GM23338 (cell line): ENCODE measurements at regions not wholly inside any gene's neighbourhood (a gene's known extent, or its start where the extent isn't known, plus 50 kb on each side); places are given as distances from the start of the nearest gene placed in this dataset.

Source experiments
- ATAC-seq: fragments of 200-7000 bp; cut with Tn5 transposase; 3 replicates; pipeline ENCODE4 v1.9.1; 2020
- DNase-seq: peaks from one replicate; pipeline ENCODE4 v3.0.0-alpha.2; 2015; ENCODE audit warnings: low spot score
- H2AFZ ChIP-seq: fragments of 200-600 bp; sonication (generic); 2 replicates; pipeline ENCODE4 v1.8.0; 2016; ENCODE audit warnings: antibody characterized with exemption, mild to moderate bottlenecking, moderate library complexity
- H3F3A ChIP-seq: fragments of 200-600 bp; sonication (generic); replicated peaks from 2 replicates; pipeline ENCODE4 v1.8.0; 2017; ENCODE audit warnings: antibody characterized with exemption, mixed run types, low read depth
- H3K27ac ChIP-seq: fragments of 200-600 bp; sonication (generic); 2 replicates; pipeline ENCODE4 v1.6.1; 2016; ENCODE audit warnings: low read depth
- H3K27me3 ChIP-seq: fragments of 200-600 bp; sonication (generic); 2 replicates; pipeline ENCODE4 v1.8.0; 2016; ENCODE audit warnings: mild to moderate bottlenecking, mixed run types, moderate library complexity; ENCODE audit not compliant: insufficient read depth
- H3K36me3 ChIP-seq: fragments of 200-600 bp; sonication (generic); 2 replicates; pipeline ENCODE4 v1.8.0; 2016; ENCODE audit warnings: mild to moderate bottlenecking; ENCODE audit not compliant: insufficient read depth
- H3K4me1 ChIP-seq: fragments of 200-600 bp; sonication (generic); 2 replicates; pipeline ENCODE4 v1.8.0; 2016; ENCODE audit warnings: mild to moderate bottlenecking, moderate library complexity; ENCODE audit not compliant: insufficient read depth
- H3K4me2 ChIP-seq: fragments of 200-600 bp; sonication (generic); 2 replicates; pipeline ENCODE4 v1.7.1; 2017; ENCODE audit warnings: mixed run types
- H3K4me3 ChIP-seq: fragments of 200-600 bp; sonication (generic); 2 replicates; pipeline ENCODE4 v1.6.1; 2016; ENCODE audit warnings: mixed run types
- H3K79me2 ChIP-seq: fragments of 200-600 bp; sonication (generic); replicated peaks from 2 replicates; pipeline ENCODE4 v1.8.0; 2017; ENCODE audit warnings: mild to moderate bottlenecking; ENCODE audit not compliant: insufficient read depth
- H3K9me2 ChIP-seq: fragments of 200-600 bp; sonication (generic); 2 replicates; pipeline ENCODE4 v1.8.0; 2017; ENCODE audit not compliant: insufficient read depth
- H4K20me1 ChIP-seq: fragments of 200-600 bp; sonication (generic); replicated peaks from 2 replicates; pipeline ENCODE4 v1.8.0; 2017; ENCODE audit warnings: mild to moderate bottlenecking; ENCODE audit not compliant: insufficient read depth
- H3K27ac Mint-ChIP-seq: 2 replicates; pipeline ENCODE4 v1.8.0; 2020; ENCODE audit warnings: inconsistent platforms, mild to moderate bottlenecking, moderate library complexity, mixed read lengths
- H3K27me3 Mint-ChIP-seq: 3 replicates; pipeline ENCODE4 v1.8.0; 2022; ENCODE audit warnings: low read depth, mild to moderate bottlenecking, moderate library complexity, mixed read lengths, inconsistent platforms; ENCODE audit not compliant: insufficient read depth, poor library complexity
- H3K36me3 Mint-ChIP-seq: 3 replicates; pipeline ENCODE4 v1.8.0; 2021; ENCODE audit warnings: low read depth, mild to moderate bottlenecking, inconsistent platforms, moderate library complexity, mixed read lengths
- H3K4me1 Mint-ChIP-seq: 3 replicates; pipeline ENCODE4 v1.8.0; 2020; ENCODE audit warnings: mild to moderate bottlenecking, inconsistent platforms, mixed read lengths
- H3K4me3 Mint-ChIP-seq: 3 replicates; pipeline ENCODE4 v1.8.0; 2021; ENCODE audit warnings: moderate library complexity, mild to moderate bottlenecking, inconsistent platforms, mixed read lengths
- H3K9me3 Mint-ChIP-seq: 3 replicates; pipeline ENCODE4 v1.8.0; 2020; ENCODE audit warnings: moderate library complexity, mild to moderate bottlenecking, inconsistent platforms, mixed read lengths
- CREB1 ChIP-seq: fragments of 250-450 bp; sonication (Bioruptor Pico); IDR thresholded peaks from 2 replicates; pipeline ENCODE4 v1.5.0; 2020; ENCODE audit warnings: low read depth, mild to moderate bottlenecking, moderate library complexity
- CTCF ChIP-seq, 2 experiments: fragments of 200-600 bp in 1 of 2; sonication (generic) in 1 of 2; conservative IDR thresholded peaks; 2 replicates each; pipeline versions ENCODE4 v1.5.1 to v1.6.1; 2016 to 2017; ENCODE audit warnings: antibody characterized with exemption in 2 of 2, low read depth in 2 of 2, mild to moderate bottlenecking in 2 of 2, moderate library complexity in 1 of 2
- ETS1 ChIP-seq: IDR thresholded peaks from 2 replicates; pipeline ENCODE4 v1.6.1; 2016; ENCODE audit warnings: antibody characterized with exemption
- EZH2 ChIP-seq: fragments of 200-600 bp; sonication (generic); IDR thresholded peaks from one replicate; pipeline ENCODE4 v1.8.0; 2017; ENCODE audit warnings: antibody characterized with exemption, mild to moderate bottlenecking, low read depth; ENCODE audit not compliant: unreplicated experiment
- EZH2phosphoT487 ChIP-seq: fragments of 200-600 bp; sonication (generic); IDR thresholded peaks from one replicate; pipeline ENCODE4 v1.8.1; 2018; ENCODE audit warnings: antibody characterized with exemption; ENCODE audit not compliant: unreplicated experiment
- JUNB ChIP-seq: IDR thresholded peaks from one replicate; pipeline ENCODE4 v1.6.1; 2016; ENCODE audit warnings: antibody characterized with exemption; ENCODE audit not compliant: unreplicated experiment
- NANOG ChIP-seq: IDR thresholded peaks from 2 replicates; pipeline ENCODE4 v1.6.1; 2016; ENCODE audit warnings: antibody characterized with exemption, borderline replicate concordance
- POLR2AphosphoS5 ChIP-seq: IDR thresholded peaks from 2 replicates; pipeline ENCODE4 v1.6.1; 2016; ENCODE audit warnings: antibody characterized with exemption, low read depth
- STAT1 ChIP-seq: IDR thresholded peaks from one replicate; pipeline ENCODE4 v1.6.1; 2016; ENCODE audit warnings: antibody characterized with exemption; ENCODE audit not compliant: unreplicated experiment
- ZNF114 ChIP-seq: fragments of 250-450 bp; sonication (Bioruptor Pico); IDR thresholded peaks from 2 replicates; pipeline ENCODE4 v1.5.0; 2020; ENCODE audit warnings: mild to moderate bottlenecking, moderate library complexity
- ZNF331 ChIP-seq: fragments of 250-450 bp; sonication (Bioruptor Pico); IDR thresholded peaks from 2 replicates; pipeline ENCODE4 v1.5.0; 2020; ENCODE audit warnings: low read depth, mild to moderate bottlenecking, moderate library complexity
- TF ChIP-seq, protein P1 (sequence below): IDR thresholded peaks from one replicate; pipeline ENCODE4 v1.6.1; 2018; ENCODE audit warnings: antibody characterized with exemption; ENCODE audit not compliant: unreplicated experiment
- TF ChIP-seq, protein P2 (sequence below): fragments of 250-450 bp; sonication (Bioruptor Pico); IDR thresholded peaks from 2 replicates; pipeline ENCODE4 v1.5.0; 2020; ENCODE audit warnings: mild to moderate bottlenecking, moderate library complexity

DNA sequence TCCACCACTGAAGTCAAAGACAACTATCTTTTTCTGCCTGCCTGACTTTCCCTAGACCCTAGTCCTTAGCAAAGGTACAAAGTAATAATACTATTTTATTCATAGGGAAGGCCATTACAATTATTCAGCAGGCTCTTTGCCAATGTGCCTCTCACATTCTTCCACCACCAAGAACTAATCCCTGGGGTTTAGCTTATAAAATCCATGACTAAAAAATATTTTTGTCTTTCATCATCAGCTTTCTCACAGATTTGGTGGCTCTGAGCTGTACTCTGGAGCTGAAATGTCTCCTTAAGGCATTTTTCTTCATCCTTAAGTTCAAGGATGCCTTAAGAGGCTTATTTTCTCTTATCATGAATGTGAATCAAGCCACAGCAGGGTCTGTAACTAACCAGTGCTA is 96.1 kb downstream of the OXGR1 start:
- Histone ChIP-seq H3K27me3 (no peaks in the 10 kb centered on the region), H3K4me3 (no peak overlapping the region), H3K27ac (no peak overlapping the region), H3K4me2 (no peak overlapping the region), H3F3A (no peaks in the 10 kb centered on the region), H3K36me3 (no peaks in the 10 kb centered on the region), H4K20me1 (no peaks in the 10 kb centered on the region), H3K4me1 (peaks cover 3% of the 10 kb centered on the region; the same call in 1 of the 2 replicates), H3K9me2 (peaks cover 6% of the 10 kb centered on the region; the same call in 1 of the 2 replicates), H2AFZ (no peak overlapping the region), H3K79me2 (no peaks in the 10 kb centered on the region)
- H3K4me3 Mint-ChIP-seq, result no peak overlapping the region
- no peak overlapping the region for H3K27ac Mint-ChIP-seq
- TF ChIP-seq NANOG (no peak), EZH2phosphoT487 (no peak), EZH2 (no peak), STAT1 (no peak), CTCF (conservative IDR thresholded peaks at IDR 0.05; ENCODE audit: low read depth in 2 of 2) (no peak), ZNF114 (CRISPR knock-in tag) (no peak), CREB1 (CRISPR knock-in tag) (no peak), ZNF331 (no peak), POLR2AphosphoS5 (no peak), JUNB (no peak), ETS1 (no peak)
- TF ChIP-seq, protein P1, sequence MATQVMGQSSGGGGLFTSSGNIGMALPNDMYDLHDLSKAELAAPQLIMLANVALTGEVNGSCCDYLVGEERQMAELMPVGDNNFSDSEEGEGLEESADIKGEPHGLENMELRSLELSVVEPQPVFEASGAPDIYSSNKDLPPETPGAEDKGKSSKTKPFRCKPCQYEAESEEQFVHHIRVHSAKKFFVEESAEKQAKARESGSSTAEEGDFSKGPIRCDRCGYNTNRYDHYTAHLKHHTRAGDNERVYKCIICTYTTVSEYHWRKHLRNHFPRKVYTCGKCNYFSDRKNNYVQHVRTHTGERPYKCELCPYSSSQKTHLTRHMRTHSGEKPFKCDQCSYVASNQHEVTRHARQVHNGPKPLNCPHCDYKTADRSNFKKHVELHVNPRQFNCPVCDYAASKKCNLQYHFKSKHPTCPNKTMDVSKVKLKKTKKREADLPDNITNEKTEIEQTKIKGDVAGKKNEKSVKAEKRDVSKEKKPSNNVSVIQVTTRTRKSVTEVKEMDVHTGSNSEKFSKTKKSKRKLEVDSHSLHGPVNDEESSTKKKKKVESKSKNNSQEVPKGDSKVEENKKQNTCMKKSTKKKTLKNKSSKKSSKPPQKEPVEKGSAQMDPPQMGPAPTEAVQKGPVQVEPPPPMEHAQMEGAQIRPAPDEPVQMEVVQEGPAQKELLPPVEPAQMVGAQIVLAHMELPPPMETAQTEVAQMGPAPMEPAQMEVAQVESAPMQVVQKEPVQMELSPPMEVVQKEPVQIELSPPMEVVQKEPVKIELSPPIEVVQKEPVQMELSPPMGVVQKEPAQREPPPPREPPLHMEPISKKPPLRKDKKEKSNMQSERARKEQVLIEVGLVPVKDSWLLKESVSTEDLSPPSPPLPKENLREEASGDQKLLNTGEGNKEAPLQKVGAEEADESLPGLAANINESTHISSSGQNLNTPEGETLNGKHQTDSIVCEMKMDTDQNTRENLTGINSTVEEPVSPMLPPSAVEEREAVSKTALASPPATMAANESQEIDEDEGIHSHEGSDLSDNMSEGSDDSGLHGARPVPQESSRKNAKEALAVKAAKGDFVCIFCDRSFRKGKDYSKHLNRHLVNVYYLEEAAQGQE, result no peak
- TF ChIP-seq, protein P2, sequence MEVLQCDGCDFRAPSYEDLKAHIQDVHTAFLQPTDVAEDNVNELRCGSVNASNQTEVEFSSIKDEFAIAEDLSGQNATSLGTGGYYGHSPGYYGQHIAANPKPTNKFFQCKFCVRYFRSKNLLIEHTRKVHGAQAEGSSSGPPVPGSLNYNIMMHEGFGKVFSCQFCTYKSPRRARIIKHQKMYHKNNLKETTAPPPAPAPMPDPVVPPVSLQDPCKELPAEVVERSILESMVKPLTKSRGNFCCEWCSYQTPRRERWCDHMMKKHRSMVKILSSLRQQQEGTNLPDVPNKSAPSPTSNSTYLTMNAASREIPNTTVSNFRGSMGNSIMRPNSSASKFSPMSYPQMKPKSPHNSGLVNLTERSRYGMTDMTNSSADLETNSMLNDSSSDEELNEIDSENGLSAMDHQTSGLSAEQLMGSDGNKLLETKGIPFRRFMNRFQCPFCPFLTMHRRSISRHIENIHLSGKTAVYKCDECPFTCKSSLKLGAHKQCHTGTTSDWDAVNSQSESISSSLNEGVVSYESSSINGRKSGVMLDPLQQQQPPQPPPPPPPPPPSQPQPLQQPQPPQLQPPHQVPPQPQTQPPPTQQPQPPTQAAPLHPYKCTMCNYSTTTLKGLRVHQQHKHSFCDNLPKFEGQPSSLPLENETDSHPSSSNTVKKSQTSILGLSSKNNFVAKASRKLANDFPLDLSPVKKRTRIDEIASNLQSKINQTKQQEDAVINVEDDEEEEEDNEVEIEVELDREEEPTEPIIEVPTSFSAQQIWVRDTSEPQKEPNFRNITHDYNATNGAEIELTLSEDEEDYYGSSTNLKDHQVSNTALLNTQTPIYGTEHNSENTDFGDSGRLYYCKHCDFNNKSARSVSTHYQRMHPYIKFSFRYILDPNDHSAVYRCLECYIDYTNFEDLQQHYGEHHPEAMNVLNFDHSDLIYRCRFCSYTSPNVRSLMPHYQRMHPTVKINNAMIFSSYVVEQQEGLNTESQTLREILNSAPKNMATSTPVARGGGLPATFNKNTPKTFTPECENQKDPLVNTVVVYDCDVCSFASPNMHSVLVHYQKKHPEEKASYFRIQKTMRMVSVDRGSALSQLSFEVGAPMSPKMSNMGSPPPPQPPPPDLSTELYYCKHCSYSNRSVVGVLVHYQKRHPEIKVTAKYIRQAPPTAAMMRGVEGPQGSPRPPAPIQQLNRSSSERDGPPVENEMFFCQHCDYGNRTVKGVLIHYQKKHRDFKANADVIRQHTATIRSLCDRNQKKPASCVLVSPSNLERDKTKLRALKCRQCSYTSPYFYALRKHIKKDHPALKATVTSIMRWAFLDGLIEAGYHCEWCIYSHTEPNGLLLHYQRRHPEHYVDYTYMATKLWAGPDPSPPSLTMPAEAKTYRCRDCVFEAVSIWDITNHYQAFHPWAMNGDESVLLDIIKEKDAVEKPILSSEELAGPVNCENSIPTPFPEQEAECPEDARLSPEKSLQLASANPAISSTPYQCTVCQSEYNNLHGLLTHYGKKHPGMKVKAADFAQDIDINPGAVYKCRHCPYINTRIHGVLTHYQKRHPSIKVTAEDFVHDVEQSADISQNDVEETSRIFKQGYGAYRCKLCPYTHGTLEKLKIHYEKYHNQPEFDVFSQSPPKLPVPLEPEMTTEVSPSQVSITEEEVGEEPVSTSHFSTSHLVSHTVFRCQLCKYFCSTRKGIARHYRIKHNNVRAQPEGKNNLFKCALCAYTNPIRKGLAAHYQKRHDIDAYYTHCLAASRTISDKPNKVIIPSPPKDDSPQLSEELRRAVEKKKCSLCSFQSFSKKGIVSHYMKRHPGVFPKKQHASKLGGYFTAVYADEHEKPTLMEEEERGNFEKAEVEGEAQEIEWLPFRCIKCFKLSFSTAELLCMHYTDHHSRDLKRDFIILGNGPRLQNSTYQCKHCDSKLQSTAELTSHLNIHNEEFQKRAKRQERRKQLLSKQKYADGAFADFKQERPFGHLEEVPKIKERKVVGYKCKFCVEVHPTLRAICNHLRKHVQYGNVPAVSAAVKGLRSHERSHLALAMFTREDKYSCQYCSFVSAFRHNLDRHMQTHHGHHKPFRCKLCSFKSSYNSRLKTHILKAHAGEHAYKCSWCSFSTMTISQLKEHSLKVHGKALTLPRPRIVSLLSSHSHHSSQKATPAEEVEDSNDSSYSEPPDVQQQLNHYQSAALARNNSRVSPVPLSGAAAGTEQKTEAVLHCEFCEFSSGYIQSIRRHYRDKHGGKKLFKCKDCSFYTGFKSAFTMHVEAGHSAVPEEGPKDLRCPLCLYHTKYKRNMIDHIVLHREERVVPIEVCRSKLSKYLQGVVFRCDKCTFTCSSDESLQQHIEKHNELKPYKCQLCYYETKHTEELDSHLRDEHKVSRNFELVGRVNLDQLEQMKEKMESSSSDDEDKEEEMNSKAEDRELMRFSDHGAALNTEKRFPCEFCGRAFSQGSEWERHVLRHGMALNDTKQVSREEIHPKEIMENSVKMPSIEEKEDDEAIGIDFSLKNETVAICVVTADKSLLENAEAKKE (CRISPR knock-in tag), result no peak
- H3K4me1 Mint-ChIP-seq, result peaks cover 25% of the 10 kb centered on the region
- no peak for ATAC-seq
- no peaks in the 10 kb centered on the region for H3K27me3 Mint-ChIP-seq
- H3K9me3 Mint-ChIP-seq, result no peaks in the 10 kb centered on the region
- DNase-seq, result no peak
- no peaks in the 10 kb centered on the region; the same call in 2 of the 3 replicates for H3K36me3 Mint-ChIP-seq
